IMR-90 (cell line): ENCODE measurements at regions not wholly inside any gene's neighbourhood (a gene's known extent, or its start where the extent isn't known, plus 50 kb on each side); places are given as distances from the start of the nearest gene placed in this dataset.
A peak's percentile ranks its signal among the peaks of the same experiment; 100 is the strongest.

Source experiments
- ATAC-seq: fragments of 200-7000 bp; cut with Tn5 transposase; 2 replicates; pipeline ENCODE4 v1.9.1; 2020; ENCODE audit warnings: low read depth, mild to moderate bottlenecking, moderate library complexity
- BruUV-seq: library from RNA; stranded (reverse); fragments of 400-500 nt; replicated peaks from 2 replicates; lab custom pipeline; 2021; lab: Mats Ljungman, UMichigan
- CTCF ChIA-PET: fragments of 300-600 bp; formaldehyde crosslinking; extraction: SDS; loops from one replicate; lab custom pipeline; 2021; ENCODE audit warnings: antibody characterized with exemption; lab: Yijun Ruan, JAX
- POLR2A ChIA-PET: fragments of 300-600 bp; sonication (Branson Sonifier 250); formaldehyde crosslinking; loops from one replicate; lab custom pipeline; 2022; ENCODE audit warnings: antibody characterized with exemption; ENCODE audit not compliant: unreplicated experiment; lab: Charles Lee
- DNase-seq: peaks from one replicate; pipeline ENCODE4 v3.0.0; 2013
- H2AFZ ChIP-seq: replicated peaks from 2 replicates; pipeline ENCODE3; 2013; ENCODE audit warnings: low read length, mild to moderate bottlenecking; ENCODE audit not compliant: poor library complexity
- H2AK5ac ChIP-seq: 2 replicates; pipeline ENCODE4 v1.6.1; 2013; ENCODE audit warnings: low read depth, low read length, inconsistent platforms
- H2AK9ac ChIP-seq: replicated peaks from 2 replicates; pipeline ENCODE3; 2013; ENCODE audit warnings: mild to moderate bottlenecking, low read depth, low read length, moderate library complexity; ENCODE audit not compliant: poor library complexity
- H2BK120ac ChIP-seq: 2 replicates; pipeline ENCODE4 v1.6.1; 2013; ENCODE audit warnings: low read depth, low read length, inconsistent platforms
- H2BK15ac ChIP-seq: 3 replicates; pipeline ENCODE4 v1.6.1; 2013; ENCODE audit warnings: low read depth, low read length, inconsistent platforms
- H2BK20ac ChIP-seq: 2 replicates; pipeline ENCODE4 v1.6.1; 2013; ENCODE audit warnings: low read depth, mild to moderate bottlenecking, inconsistent platforms, low read length, moderate library complexity
- H2BK5ac ChIP-seq: 2 replicates; pipeline ENCODE4 v1.6.1; 2013; ENCODE audit warnings: mild to moderate bottlenecking, low read depth, low read length, inconsistent platforms; ENCODE audit not compliant: poor library complexity, severe bottlenecking
- H3K14ac ChIP-seq: replicated peaks from 2 replicates; pipeline ENCODE4 v1.6.1; 2013; ENCODE audit warnings: low read depth, low read length, inconsistent platforms
- H3K18ac ChIP-seq: 2 replicates; pipeline ENCODE4 v1.6.1; 2013; ENCODE audit warnings: low read depth, low read length, control low read depth
- H3K23ac ChIP-seq: 2 replicates; pipeline ENCODE4 v1.6.1; 2013; ENCODE audit warnings: low read depth, low read length, inconsistent platforms
- H3K27ac ChIP-seq: 2 replicates; pipeline ENCODE4 v1.5.1; 2013; ENCODE audit warnings: mild to moderate bottlenecking, control low read depth, low read length; ENCODE audit not compliant: insufficient read depth
- H3K27me3 ChIP-seq: 2 replicates; pipeline ENCODE4 v1.6.1; 2013; ENCODE audit warnings: low read length; ENCODE audit not compliant: control insufficient read depth, insufficient read depth
- H3K36me3 ChIP-seq: 2 replicates; pipeline ENCODE4 v1.6.1; 2013; ENCODE audit warnings: low read length, mixed read lengths; ENCODE audit not compliant: control insufficient read depth, insufficient read depth
- H3K4ac ChIP-seq: 2 replicates; pipeline ENCODE4 v1.6.1; 2013; ENCODE audit warnings: low read depth, low read length, inconsistent platforms
- H3K4me1 ChIP-seq: 2 replicates; pipeline ENCODE4 v1.6.1; 2013; ENCODE audit warnings: low read length, mixed read lengths; ENCODE audit not compliant: control insufficient read depth, insufficient read depth
- H3K4me2 ChIP-seq: 2 replicates; pipeline ENCODE4 v1.6.1; 2013; ENCODE audit warnings: low read depth, mild to moderate bottlenecking, control low read depth, low read length, moderate library complexity
- H3K4me3 ChIP-seq: 2 replicates; pipeline ENCODE4 v1.5.1; 2013; ENCODE audit warnings: low read depth, mild to moderate bottlenecking, control low read depth, low read length, moderate library complexity; ENCODE audit not compliant: insufficient read depth
- H3K56ac ChIP-seq: 2 replicates; pipeline ENCODE4 v1.6.1; 2013; ENCODE audit warnings: low read length, inconsistent platforms; ENCODE audit not compliant: insufficient read depth; ENCODE audit errors: extremely low read depth
- H3K79me1 ChIP-seq, 2 experiments: 2 replicates each; pipeline ENCODE4 v1.6.1; 2013; ENCODE audit warnings: low read length in 2 of 2, inconsistent platforms in 1 of 2, low read depth in 1 of 2
- H3K9ac ChIP-seq: 2 replicates; pipeline ENCODE4 v1.6.1; 2013; ENCODE audit warnings: low read depth, low read length, control low read depth
- H3K9me1 ChIP-seq: 2 replicates; pipeline ENCODE4 v1.6.1; 2013; ENCODE audit warnings: low read length, inconsistent platforms; ENCODE audit not compliant: insufficient read depth
- H3K9me3 ChIP-seq: 2 replicates; pipeline ENCODE4 v1.6.1; 2013; ENCODE audit warnings: low read length; ENCODE audit not compliant: control insufficient read depth, insufficient read depth
- H4K20me1 ChIP-seq: 2 replicates; pipeline ENCODE4 v1.6.1; 2013; ENCODE audit warnings: low read length, inconsistent platforms; ENCODE audit not compliant: insufficient read depth
- H4K5ac ChIP-seq: 2 replicates; pipeline ENCODE4 v1.6.1; 2013; ENCODE audit warnings: mild to moderate bottlenecking, low read depth, low read length, control low read depth
- H4K8ac ChIP-seq, 2 experiments: 2 replicates each; pipeline ENCODE4 v1.6.1; 2013; ENCODE audit warnings: low read depth in 2 of 2, low read length in 2 of 2, control low read depth in 1 of 2, inconsistent platforms in 1 of 2
- H4K91ac ChIP-seq: 2 replicates; pipeline ENCODE4 v1.6.1; 2013; ENCODE audit warnings: low read depth, low read length, inconsistent platforms; ENCODE audit not compliant: insufficient read depth
- CEBPB ChIP-seq: IDR thresholded peaks from 2 replicates; pipeline ENCODE4 v1.6.1; 2012; ENCODE audit warnings: low read depth, low read length, improper control_type of control experiment
- ELK1 ChIP-seq: fragments of 150-350 bp; IDR thresholded peaks from 2 replicates; pipeline ENCODE4 v1.6.1; 2016; ENCODE audit warnings: low read depth, mild to moderate bottlenecking, low read length, moderate library complexity, borderline replicate concordance
- FOS ChIP-seq: fragments of 150-350 bp; IDR thresholded peaks from 2 replicates; pipeline ENCODE4 v1.6.1; 2016; ENCODE audit warnings: low read depth, low read length
- MXI1 ChIP-seq: IDR thresholded peaks from 2 replicates; pipeline ENCODE4 v1.6.1; 2012; ENCODE audit warnings: low read depth, mild to moderate bottlenecking, low read length, moderate library complexity, borderline replicate concordance
- RAD21 ChIP-seq: IDR thresholded peaks from 2 replicates; pipeline ENCODE4 v1.6.1; 2012; ENCODE audit warnings: low read length, improper control_type of control experiment
- RCOR1 ChIP-seq: IDR thresholded peaks from 2 replicates; pipeline ENCODE4 v1.6.1; 2012; ENCODE audit warnings: mild to moderate bottlenecking, low read length, improper control_type of control experiment; ENCODE audit not compliant: insufficient replicate concordance
- RFX5 ChIP-seq: IDR thresholded peaks from 2 replicates; pipeline ENCODE4 v1.8.0; 2012; ENCODE audit warnings: low read depth, mild to moderate bottlenecking, low read length, moderate library complexity
- USF2 ChIP-seq: fragments of 150-350 bp; IDR thresholded peaks from 2 replicates; pipeline ENCODE4 v1.6.1; 2017; ENCODE audit warnings: mild to moderate bottlenecking, antibody characterized with exemption, low read length, low read depth
- WGBS, 2 experiments: methylation state at CpG; one replicate each; pipeline versions ENCODE4 v1.1.5 to v1.1.7; 2013; ENCODE audit warnings: missing lambda C conversion rate in 2 of 2; ENCODE audit not compliant: insufficient read length in 1 of 2; ENCODE audit errors: extremely low coverage in 2 of 2; 5-methylcytosine and 5-hydroxymethylcytosine counted together
- dilution Hi-C: fragments of 300-500 bp; cut with HindIII; formaldehyde crosslinking; loops from one replicate; pipeline ENCODE4 v1.14.3; 2018; ENCODE audit warnings: low sequenced_read_pairs; ENCODE audit not compliant: unreplicated experiment
- in situ Hi-C: fragments of 300-500 bp; cut with MboI; formaldehyde crosslinking; loops from 3 replicates; pipeline ENCODE4 v1.14.3; 2019; ENCODE audit warnings: low sequenced_read_pairs, inconsistent platforms, mixed read lengths
- intact Hi-C: fragments of 100-400 bp; cut with micrococcal nuclease; formaldehyde crosslinking; loops from 2 replicates; pipeline ENCODE4 v1.10.0; 2022
- TF ChIP-seq, protein P1 (sequence below): conservative IDR thresholded peaks from 2 replicates; pipeline ENCODE4 v1.5.1; 2012; ENCODE audit warnings: mild to moderate bottlenecking, low read depth, low read length, improper control_type of control experiment

- no peaks in the 10 kb centered on the region for H3K79me1 ChIP-seq
- H3K9ac ChIP-seq = no peak overlapping the region
- no TSS peak for BruUV-seq
- intact Hi-C loops (loop anchor here (5.0 kb wide), 1 partner anchor 423 kb away; no protein-coding TSS in a partner anchor), in situ Hi-C loops (no loop called here), dilution Hi-C loops (no loop called here)
- CTCF ChIA-PET = no interaction called here
- H3K14ac ChIP-seq = no peak overlapping the region
- no peak overlapping the region for H2BK20ac ChIP-seq
- peaks cover 12% of the 10 kb centered on the region for H3K9me3 ChIP-seq
- no peaks in the 10 kb centered on the region for H3K9me1 ChIP-seq
- H4K20me1 ChIP-seq = no peaks in the 10 kb centered on the region
- H3K18ac ChIP-seq = no peak overlapping the region
- H3K4me2 ChIP-seq = no peak overlapping the region
- H3K4me1 ChIP-seq = no peaks in the 10 kb centered on the region
- peak overlapping the region; percentile 40 for H2AFZ ChIP-seq
- no peak overlapping the region for H2AK9ac ChIP-seq
- no peak overlapping the region for H3K27ac ChIP-seq
- no peak overlapping the region for H2AK5ac ChIP-seq
- H3K4ac ChIP-seq = no peak overlapping the region
- H2BK120ac ChIP-seq = no peak overlapping the region
- no peak overlapping the region for H2BK15ac ChIP-seq
- ATAC-seq = no peak
- DNase-seq = no peak
- no peak overlapping the region for H4K91ac ChIP-seq
- 80% methylated on average over 1 of the region's 6 CpGs; no CpG with 5 or more reads in 1 of the 2 experiments for WGBS, 2 experiments
- no peak for TF ChIP-seq RCOR1
- no peak for TF ChIP-seq CEBPB
- TF ChIP-seq FOS = no peak
- TF ChIP-seq, protein P1, sequence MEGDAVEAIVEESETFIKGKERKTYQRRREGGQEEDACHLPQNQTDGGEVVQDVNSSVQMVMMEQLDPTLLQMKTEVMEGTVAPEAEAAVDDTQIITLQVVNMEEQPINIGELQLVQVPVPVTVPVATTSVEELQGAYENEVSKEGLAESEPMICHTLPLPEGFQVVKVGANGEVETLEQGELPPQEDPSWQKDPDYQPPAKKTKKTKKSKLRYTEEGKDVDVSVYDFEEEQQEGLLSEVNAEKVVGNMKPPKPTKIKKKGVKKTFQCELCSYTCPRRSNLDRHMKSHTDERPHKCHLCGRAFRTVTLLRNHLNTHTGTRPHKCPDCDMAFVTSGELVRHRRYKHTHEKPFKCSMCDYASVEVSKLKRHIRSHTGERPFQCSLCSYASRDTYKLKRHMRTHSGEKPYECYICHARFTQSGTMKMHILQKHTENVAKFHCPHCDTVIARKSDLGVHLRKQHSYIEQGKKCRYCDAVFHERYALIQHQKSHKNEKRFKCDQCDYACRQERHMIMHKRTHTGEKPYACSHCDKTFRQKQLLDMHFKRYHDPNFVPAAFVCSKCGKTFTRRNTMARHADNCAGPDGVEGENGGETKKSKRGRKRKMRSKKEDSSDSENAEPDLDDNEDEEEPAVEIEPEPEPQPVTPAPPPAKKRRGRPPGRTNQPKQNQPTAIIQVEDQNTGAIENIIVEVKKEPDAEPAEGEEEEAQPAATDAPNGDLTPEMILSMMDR = no peak
- TF ChIP-seq USF2 = no peak
- no peak for TF ChIP-seq RFX5
- no peak for TF ChIP-seq RAD21
- TF ChIP-seq MXI1 = no peak
- TF ChIP-seq ELK1 = no peak
- H3K4me3 ChIP-seq = no peak overlapping the region
- H4K5ac ChIP-seq = no peak overlapping the region
- H4K8ac ChIP-seq = no peak overlapping the region
- no peak overlapping the region for H3K23ac ChIP-seq
- H3K27me3 ChIP-seq = peaks cover 28% of the 10 kb centered on the region
- H2BK5ac ChIP-seq = no peak overlapping the region
- H3K56ac ChIP-seq = no peak overlapping the region
- POLR2A ChIA-PET = no interaction called here
- H3K36me3 ChIP-seq = no peaks in the 10 kb centered on the region
Measured at GRCh38 chr5:172524573-172525021, 70.3 kb upstream of the SH3PXD2B start.
